Erythroblast (primary cell): ENCODE measurements at regions not wholly inside any gene's neighbourhood (a gene's known extent, or its start where the extent isn't known, plus 50 kb on each side); places are given as distances from the start of the nearest gene placed in this dataset.

Experiments
- DNase-seq, 2 experiments: peaks; one replicate each; lab custom pipeline; 2025; lab: John Stamatoyannopoulos, UW
- GATA1 ChIP-seq: IDR thresholded peaks from 2 replicates; pipeline ENCODE4 v1.6.1; 2011; ENCODE audit warnings: low read depth, mild to moderate bottlenecking, control low read depth, low read length, moderate library complexity
- POLR2A ChIP-seq: IDR thresholded peaks from 2 replicates; pipeline ENCODE4 v1.6.1; 2011; ENCODE audit warnings: mild to moderate bottlenecking, low read length

- no peak for DNase-seq
- TF ChIP-seq GATA1 (no peak), POLR2A (no peak)
These were observed 605.8 kb downstream of the TBC1D22A start for GRCh38 chr22:47367993-47368945.

- DNase-seq: no peak
- TF ChIP-seq GATA1 (no peak), POLR2A (no peak)
These were observed 604.7 kb downstream of the TBC1D22A start for GRCh38 chr22:47367107-47367690.

GRCh38 chr22:47366026-47366767, 603.7 kb downstream of the TBC1D22A start:
- TF ChIP-seq GATA1: no peak
- no peak for TF ChIP-seq POLR2A
- DNase-seq: no peak

GRCh38 chr22:47361247-47361646, 598.8 kb downstream of the TBC1D22A start:
- no peak for DNase-seq
- TF ChIP-seq GATA1 (no peak), POLR2A (no peak)

GRCh38 chr22:47357493-47357892, 595.0 kb downstream of the TBC1D22A start:
- TF ChIP-seq GATA1 (no peak), POLR2A (no peak)
- no peak for DNase-seq

GRCh38 chr22:47357086-47357485, 594.6 kb downstream of the TBC1D22A start:
- DNase-seq: no peak
- TF ChIP-seq POLR2A: no peak
- no peak for TF ChIP-seq GATA1

GRCh38 chr22:47356511-47357011, 594.1 kb downstream of the TBC1D22A start:
- no peak for DNase-seq
- TF ChIP-seq POLR2A: no peak
- no peak for TF ChIP-seq GATA1

GRCh38 chr22:47355776-47356510, 593.5 kb downstream of the TBC1D22A start:
- TF ChIP-seq GATA1 (no peak), POLR2A (no peak)
- no peak for DNase-seq

GRCh38 chr22:47355388-47355725, 592.9 kb downstream of the TBC1D22A start:
- TF ChIP-seq POLR2A (no peak), GATA1 (no peak)
- no peak for DNase-seq

GRCh38 chr22:47354668-47355387, 592.4 kb downstream of the TBC1D22A start:
- no peak for TF ChIP-seq GATA1
- no peak for TF ChIP-seq POLR2A
- DNase-seq: no peak

GRCh38 chr22:47352920-47353700, 590.7 kb downstream of the TBC1D22A start:
- TF ChIP-seq POLR2A: no peak
- TF ChIP-seq GATA1: no peak
- DNase-seq: no peak
